ENCODE measurements at regions not wholly inside any gene's neighbourhood (a gene's known extent, or its start where the extent isn't known, plus 50 kb on each side); places are given as distances from the start of the nearest gene placed in this dataset.

DNA sequence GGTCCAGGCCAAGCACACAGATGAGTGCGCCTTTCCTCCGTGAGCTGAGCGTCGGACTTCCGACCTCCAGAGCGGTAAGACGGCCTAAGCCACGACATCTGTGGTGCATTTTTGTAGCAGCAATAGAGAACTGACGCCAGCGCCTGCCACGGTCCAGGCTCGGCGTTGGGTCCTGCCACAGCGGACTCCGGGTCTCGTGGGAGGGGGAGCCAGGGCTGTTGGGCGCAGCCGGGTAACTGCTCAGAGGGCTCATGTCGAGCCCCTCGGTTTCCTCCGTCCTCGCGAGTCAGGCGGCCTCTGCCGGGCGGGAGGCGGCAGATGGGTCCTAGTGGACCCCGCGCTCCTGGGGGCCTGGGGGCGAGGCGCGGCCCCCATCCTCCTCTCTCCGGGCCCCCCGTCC lies 216.1 kb downstream of the QKI start:
- TF ChIP-seq ESRRG (CRISPR knock-in tag; IDR thresholded peaks at IDR 0.05) (no peak), TCF4 (CRISPR knock-in tag; IDR thresholded peaks at IDR 0.05; ENCODE audit: borderline replicate concordance) (no peak), OSR1 (CRISPR knock-in tag; IDR thresholded peaks at IDR 0.05) (no peak), TOX (CRISPR knock-in tag; IDR thresholded peaks at IDR 0.05; ENCODE audit: borderline replicate concordance) (no peak), ARNTL (CRISPR knock-in tag; IDR thresholded peaks at IDR 0.05; ENCODE audit: borderline replicate concordance, low read depth) (no peak), ZC3H10 (CRISPR knock-in tag; IDR thresholded peaks at IDR 0.05) (no peak), RARB (CRISPR knock-in tag; IDR thresholded peaks at IDR 0.05) (no peak), BACH2 (CRISPR knock-in tag; IDR thresholded peaks at IDR 0.05; ENCODE audit: borderline replicate concordance) (no peak), ZFP30 (CRISPR knock-in tag; IDR thresholded peaks at IDR 0.05) (no peak), ZFP3 (CRISPR knock-in tag; IDR thresholded peaks at IDR 0.05) (no peak)
- TF ChIP-seq, protein P1, sequence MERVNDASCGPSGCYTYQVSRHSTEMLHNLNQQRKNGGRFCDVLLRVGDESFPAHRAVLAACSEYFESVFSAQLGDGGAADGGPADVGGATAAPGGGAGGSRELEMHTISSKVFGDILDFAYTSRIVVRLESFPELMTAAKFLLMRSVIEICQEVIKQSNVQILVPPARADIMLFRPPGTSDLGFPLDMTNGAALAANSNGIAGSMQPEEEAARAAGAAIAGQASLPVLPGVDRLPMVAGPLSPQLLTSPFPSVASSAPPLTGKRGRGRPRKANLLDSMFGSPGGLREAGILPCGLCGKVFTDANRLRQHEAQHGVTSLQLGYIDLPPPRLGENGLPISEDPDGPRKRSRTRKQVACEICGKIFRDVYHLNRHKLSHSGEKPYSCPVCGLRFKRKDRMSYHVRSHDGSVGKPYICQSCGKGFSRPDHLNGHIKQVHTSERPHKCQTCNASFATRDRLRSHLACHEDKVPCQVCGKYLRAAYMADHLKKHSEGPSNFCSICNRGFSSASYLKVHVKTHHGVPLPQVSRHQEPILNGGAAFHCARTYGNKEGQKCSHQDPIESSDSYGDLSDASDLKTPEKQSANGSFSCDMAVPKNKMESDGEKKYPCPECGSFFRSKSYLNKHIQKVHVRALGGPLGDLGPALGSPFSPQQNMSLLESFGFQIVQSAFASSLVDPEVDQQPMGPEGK (CRISPR knock-in tag; IDR thresholded peaks at IDR 0.05; ENCODE audit: borderline replicate concordance): no peak
- TF ChIP-seq, protein P2, sequence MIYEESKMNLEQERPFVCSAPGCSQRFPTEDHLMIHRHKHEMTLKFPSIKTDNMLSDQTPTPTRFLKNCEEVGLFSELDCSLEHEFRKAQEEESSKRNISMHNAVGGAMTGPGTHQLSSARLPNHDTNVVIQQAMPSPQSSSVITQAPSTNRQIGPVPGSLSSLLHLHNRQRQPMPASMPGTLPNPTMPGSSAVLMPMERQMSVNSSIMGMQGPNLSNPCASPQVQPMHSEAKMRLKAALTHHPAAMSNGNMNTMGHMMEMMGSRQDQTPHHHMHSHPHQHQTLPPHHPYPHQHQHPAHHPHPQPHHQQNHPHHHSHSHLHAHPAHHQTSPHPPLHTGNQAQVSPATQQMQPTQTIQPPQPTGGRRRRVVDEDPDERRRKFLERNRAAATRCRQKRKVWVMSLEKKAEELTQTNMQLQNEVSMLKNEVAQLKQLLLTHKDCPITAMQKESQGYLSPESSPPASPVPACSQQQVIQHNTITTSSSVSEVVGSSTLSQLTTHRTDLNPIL (CRISPR knock-in tag; IDR thresholded peaks at IDR 0.05; ENCODE audit: low read depth): no peak

All from SK-N-SH treated with all-trans-retinoic acid at 6 μM for 48 hours (cell line).